ENCODE measurements at regions not wholly inside any gene's neighbourhood (a gene's known extent, or its start where the extent isn't known, plus 50 kb on each side); places are given as distances from the start of the nearest gene placed in this dataset.
A peak's percentile ranks its signal among the peaks of the same experiment; 100 is the strongest.

DNA sequence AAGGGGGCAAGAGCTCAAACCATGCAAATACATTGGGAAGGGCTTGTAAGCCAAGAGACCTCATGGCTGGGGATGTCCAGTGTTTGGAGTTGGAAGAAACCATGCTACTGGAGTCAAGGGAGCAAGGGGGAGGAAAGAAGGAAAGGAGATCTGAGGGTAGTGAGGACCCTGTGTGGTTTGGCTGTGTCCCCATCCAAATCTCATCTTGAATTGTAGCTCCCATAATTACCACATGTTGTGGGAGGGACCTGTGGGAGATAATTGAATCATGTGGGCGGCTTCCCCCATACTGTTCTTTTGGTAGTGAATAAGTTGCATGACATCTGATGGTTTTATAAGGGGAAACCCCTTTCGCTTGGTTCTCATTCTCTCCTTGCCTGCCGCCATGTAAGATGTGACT lies 56.5 kb upstream of the ADRB1 start:
- H3K9ac ChIP-seq (ENCODE audit: low read length) = no peak overlapping the region
- BruUV-seq (replicated peaks) = no TSS peak

GRCh38 chr10:113987805-113988204 lies 55.9 kb upstream of the ADRB1 start:
- no TSS peak for BruUV-seq (replicated peaks)
- TF ChIP-seq CTCF (conservative IDR thresholded peaks at IDR 0.05; ENCODE audit: low read depth, low read length) = no peak
- no peak for TF ChIP-seq EZH2phosphoT487 (IDR thresholded peaks at IDR 0.05; ENCODE audit: borderline replicate concordance, low read length)
- no peak for TF ChIP-seq EZH2 (IDR thresholded peaks at IDR 0.05; ENCODE audit: low read length, unreplicated experiment)
- Histone ChIP-seq H3K27me3 (ENCODE audit: low read length) (no peaks in the 10 kb centered on the region), H3K4me1 (ENCODE audit: insufficient read depth, low read length) (peaks cover 10% of the 10 kb centered on the region), H3K4me3 (ENCODE audit: low read length) (no peak overlapping the region), H3F3A (ENCODE audit: low read length, unreplicated experiment) (no peaks in the 10 kb centered on the region), H2AFZ (ENCODE audit: low read length) (no peak overlapping the region), H3K9ac (ENCODE audit: low read length) (no peak overlapping the region), H3K4me2 (ENCODE audit: low read length) (no peak overlapping the region), H3K9me2 (replicated peaks; ENCODE audit: low read length) (no peaks in the 10 kb centered on the region), H3K9me3 (ENCODE audit: low read length) (no peaks in the 10 kb centered on the region), H4K20me1 (ENCODE audit: low read length) (no peaks in the 10 kb centered on the region), H3K36me3 (ENCODE audit: low read depth, low read length) (no peaks in the 10 kb centered on the region), H3K79me2 (ENCODE audit: low read length) (no peaks in the 10 kb centered on the region), H3K27ac (ENCODE audit: low read length) (no peak overlapping the region)
- ATAC-seq (no peak), DNase-seq (peak; percentile 64)
- ChIA-PET CTCF (no interaction called here), POLR2A (ENCODE audit: unreplicated experiment) (no interaction called here)
- intact Hi-C loops (cut with micrococcal nuclease) = no loop called here

More for the DNA sequence above, 56.5 kb upstream of the ADRB1 start:
- Histone ChIP-seq H2AFZ (ENCODE audit: low read length) (no peak overlapping the region), H3K4me3 (ENCODE audit: low read length) (no peak overlapping the region), H3K4me1 (ENCODE audit: insufficient read depth, low read length) (peaks cover 4% of the 10 kb centered on the region), H3K27ac (ENCODE audit: low read length) (no peak overlapping the region), H3F3A (ENCODE audit: low read length, unreplicated experiment) (no peaks in the 10 kb centered on the region), H3K9me3 (ENCODE audit: low read length) (no peaks in the 10 kb centered on the region), H3K9me2 (replicated peaks; ENCODE audit: low read length) (no peaks in the 10 kb centered on the region), H3K36me3 (ENCODE audit: low read depth, low read length) (no peaks in the 10 kb centered on the region), H3K79me2 (ENCODE audit: low read length) (no peaks in the 10 kb centered on the region), H3K4me2 (ENCODE audit: low read length) (no peak overlapping the region), H4K20me1 (ENCODE audit: low read length) (no peaks in the 10 kb centered on the region), H3K27me3 (ENCODE audit: low read length) (no peaks in the 10 kb centered on the region)
- ATAC-seq (no peak), DNase-seq (no peak)
- intact Hi-C loops (cut with micrococcal nuclease) = no loop called here
- no peak for TF ChIP-seq EZH2phosphoT487 (IDR thresholded peaks at IDR 0.05; ENCODE audit: borderline replicate concordance, low read length)
- no peak for TF ChIP-seq CTCF (conservative IDR thresholded peaks at IDR 0.05; ENCODE audit: low read depth, low read length)
- TF ChIP-seq EZH2 (IDR thresholded peaks at IDR 0.05; ENCODE audit: low read length, unreplicated experiment) = no peak
- POLR2A ChIA-PET (ENCODE audit: unreplicated experiment) = no interaction called here
- CTCF ChIA-PET = no interaction called here

- no peaks in the 10 kb centered on the region for H3K9me2 ChIP-seq (replicated peaks; ENCODE audit: low read length)
- TF ChIP-seq EZH2 (IDR thresholded peaks at IDR 0.05; ENCODE audit: low read length, unreplicated experiment) (no peak), CTCF (conservative IDR thresholded peaks at IDR 0.05; ENCODE audit: low read depth, low read length) (no peak), EZH2phosphoT487 (IDR thresholded peaks at IDR 0.05; ENCODE audit: borderline replicate concordance, low read length) (no peak)
- DNase-seq (no peak), ATAC-seq (no peak)
- no peak overlapping the region for H3K27ac ChIP-seq (ENCODE audit: low read length)
- no peak overlapping the region for H3K4me2 ChIP-seq (ENCODE audit: low read length)
- intact Hi-C loops (cut with micrococcal nuclease) = no loop called here
- H3K27me3 ChIP-seq (ENCODE audit: low read length) = no peaks in the 10 kb centered on the region
- H3F3A ChIP-seq (ENCODE audit: low read length, unreplicated experiment) = no peaks in the 10 kb centered on the region
- H3K9me3 ChIP-seq (ENCODE audit: low read length) = no peaks in the 10 kb centered on the region
- H4K20me1 ChIP-seq (ENCODE audit: low read length) = no peaks in the 10 kb centered on the region
- H3K36me3 ChIP-seq (ENCODE audit: low read depth, low read length) = no peaks in the 10 kb centered on the region
- H3K9ac ChIP-seq (ENCODE audit: low read length) = no peak overlapping the region
- BruUV-seq (replicated peaks) = no TSS peak
- peaks cover 14% of the 10 kb centered on the region for H3K4me1 ChIP-seq (ENCODE audit: insufficient read depth, low read length)
- POLR2A ChIA-PET (ENCODE audit: unreplicated experiment) = no interaction called here
- no peak overlapping the region for H3K4me3 ChIP-seq (ENCODE audit: low read length)
- CTCF ChIA-PET = no interaction called here
- H3K79me2 ChIP-seq (ENCODE audit: low read length) = no peaks in the 10 kb centered on the region
- H2AFZ ChIP-seq (ENCODE audit: low read length) = no peak overlapping the region
Measured at GRCh38 chr10:113988535-113988934, 55.1 kb upstream of the ADRB1 start.
